SH-SY5Y (cell line): ENCODE measurements at regions not wholly inside any gene's neighbourhood (a gene's known extent, or its start where the extent isn't known, plus 50 kb on each side); places are given as distances from the start of the nearest gene placed in this dataset.

Experiments
- GATA2 ChIP-seq: IDR thresholded peaks from 2 replicates; pipeline ENCODE4 v1.6.1; 2011; ENCODE audit warnings: mild to moderate bottlenecking, low read depth, low read length
- GATA3 ChIP-seq: IDR thresholded peaks from 2 replicates; pipeline ENCODE4 v1.6.1; 2011; ENCODE audit warnings: low read depth, mild to moderate bottlenecking, low read length, moderate library complexity

DNA sequence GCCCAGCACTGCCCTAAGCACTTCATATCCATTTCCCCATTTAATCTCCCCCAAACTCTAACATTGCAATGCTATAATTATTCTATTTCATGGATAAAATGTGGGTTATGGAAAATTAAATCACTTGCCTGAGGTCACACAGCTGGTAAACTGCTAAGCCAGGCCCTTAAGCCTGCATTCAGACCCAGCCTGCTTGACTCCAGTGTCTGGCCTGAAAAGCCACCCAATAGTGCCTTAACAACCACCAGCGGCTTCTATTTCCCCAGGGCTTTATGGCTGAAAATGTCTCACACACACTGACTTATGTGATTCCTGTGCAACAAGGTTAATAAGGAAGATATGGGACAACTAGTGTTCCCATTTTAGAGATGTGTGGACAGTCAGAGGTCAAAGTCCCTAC lies 178.5 kb upstream of the SNX19 start:
- TF ChIP-seq GATA2 (no peak), GATA3 (no peak)
